ENCODE measurements at regions not wholly inside any gene's neighbourhood (a gene's known extent, or its start where the extent isn't known, plus 50 kb on each side); places are given as distances from the start of the nearest gene placed in this dataset.

- no peak overlapping the region for H3K4me3 ChIP-seq (replicated peaks in 1 of 3; ENCODE audit: insufficient read depth in 1 of 3, low read depth in 1 of 3, low read length in 3 of 3)
- H2AFZ ChIP-seq (ENCODE audit: low read depth, low read length) = no peak overlapping the region
- no peaks in the 10 kb centered on the region for H3K27me3 ChIP-seq (ENCODE audit: control insufficient read depth in 2 of 2, insufficient read depth in 2 of 2, low read length in 2 of 2)
- H3K36me3 ChIP-seq (ENCODE audit: control insufficient read depth in 2 of 2, extremely low read depth in 1 of 2, insufficient read depth in 2 of 2, low read length in 2 of 2) = no peaks in the 10 kb centered on the region
- FAIRE-seq (no peak), DNase-seq (ENCODE audit: low read depth, low spot score) (no peak)
- H3K9me1 ChIP-seq (replicated peaks; ENCODE audit: control insufficient read depth, extremely low read depth, insufficient read depth, low read length) = no peaks in the 10 kb centered on the region
- intact Hi-C loops (cut with micrococcal nuclease) (no loop called here), dilution Hi-C loops (cut with MboI; ENCODE audit: extremely low pct_ligation_motif_present, low sequenced_read_pairs) (no loop called here)
- H3K4me2 ChIP-seq (ENCODE audit: insufficient read depth, low read length) = no peak overlapping the region
- H3K27ac ChIP-seq (ENCODE audit: insufficient read depth, low read depth, low read length) = no peak overlapping the region
- no peaks in the 10 kb centered on the region for H3K79me2 ChIP-seq (ENCODE audit: control insufficient read depth, insufficient read depth, low read length)
- ChIA-PET CTCF (no interaction called here), POLR2A (no interaction called here)
- TF ChIP-seq GATA2 (IDR thresholded peaks at IDR 0.05; ENCODE audit: insufficient read depth, insufficient read length, low read depth, low read length) = no peak
- TF ChIP-seq POLR2A (IDR thresholded peaks at IDR 0.05; ENCODE audit: low read depth, low read length) = no peak
- no peak for TF ChIP-seq MYC (IDR thresholded peaks at IDR 0.05; ENCODE audit: low read depth, low read length)
- no peak for TF ChIP-seq JUN (IDR thresholded peaks at IDR 0.05; ENCODE audit: borderline replicate concordance, insufficient read depth, insufficient read length, low read depth)
- no peak for TF ChIP-seq FOS (IDR thresholded peaks at IDR 0.05; ENCODE audit: borderline replicate concordance, insufficient read depth, low read length)
- TF ChIP-seq MAX (IDR thresholded peaks at IDR 0.05; ENCODE audit: insufficient read depth, insufficient read length) = no peak
- no peak for TF ChIP-seq POLR2AphosphoS5 (IDR thresholded peaks at IDR 0.05; ENCODE audit: insufficient read depth, low read depth, low read length)
- no peak for TF ChIP-seq EZH2 (IDR thresholded peaks at IDR 0.05; ENCODE audit: borderline replicate concordance, low read depth, low read length, severe bottlenecking)
- no peak for TF ChIP-seq CTCF (IDR thresholded peaks at IDR 0.05; ENCODE audit: extremely low read depth in 1 of 2, insufficient read depth in 1 of 2, low read depth in 1 of 2, low read length in 2 of 2)
- no peaks in the 10 kb centered on the region for H3K9me3 ChIP-seq (replicated peaks; ENCODE audit: control insufficient read depth, insufficient read depth, low read length)
- no TSS peak for BruUV-seq (replicated peaks)
- H3K9ac ChIP-seq (replicated peaks; ENCODE audit: extremely low read depth, insufficient read depth, low read length) = no peak overlapping the region
- H3K4me1 ChIP-seq (ENCODE audit: control insufficient read depth, extremely low read depth, insufficient read depth, low read length) = no peaks in the 10 kb centered on the region
- H4K20me1 ChIP-seq (replicated peaks; ENCODE audit: control insufficient read depth, extremely low read depth, insufficient read depth, low read length) = no peaks in the 10 kb centered on the region
Observed at GRCh38 chr5:167513381-167513780, 778.1 kb upstream of the WWC1 start.

Measured in endothelial cell of umbilical vein (primary cell).